ENCODE measurements at regions not wholly inside any gene's neighbourhood (a gene's known extent, or its start where the extent isn't known, plus 50 kb on each side); places are given as distances from the start of the nearest gene placed in this dataset.

- TF ChIP-seq MAX (IDR thresholded peaks at IDR 0.05; ENCODE audit: low read depth, low read length): no peak
- TF ChIP-seq REST (IDR thresholded peaks at IDR 0.05; ENCODE audit: low read depth, low read length): no peak
- no peak for TF ChIP-seq CTCF (IDR thresholded peaks at IDR 0.05 in 2 of 3, conservative IDR thresholded peaks at IDR 0.05 in 1 of 3; ENCODE audit: control insufficient read depth in 2 of 3, extremely low read depth in 1 of 3, insufficient read depth in 1 of 3, low read depth in 3 of 3, low read length in 3 of 3)
- no peak for TF ChIP-seq ATF2 (IDR thresholded peaks at IDR 0.05; ENCODE audit: low read length)
- TF ChIP-seq MXI1 (IDR thresholded peaks at IDR 0.05; ENCODE audit: low read depth, low read length): no peak
- no peak for TF ChIP-seq SRF (IDR thresholded peaks at IDR 0.05; ENCODE audit: low read depth in 2 of 2, low read length in 2 of 2)
- no peak for TF ChIP-seq POLR2A (IDR thresholded peaks at IDR 0.05; ENCODE audit: low read depth, low read length)
These were observed 156.0 kb upstream of the TIAM1 start for GRCh38 chr21:31500071-31500470.
